ENCODE measurements at regions not wholly inside any gene's neighbourhood (a gene's known extent, or its start where the extent isn't known, plus 50 kb on each side); places are given as distances from the start of the nearest gene placed in this dataset.

GRCh38 chr2:176769021-176769420 lies 443.6 kb upstream of the HNRNPA3 start:
- Histone ChIP-seq H3K4me3 (ENCODE audit: low read depth in 1 of 3, low read length in 3 of 3) (no peak overlapping the region), H3K27ac (ENCODE audit: low read depth in 1 of 2, low read length in 2 of 2) (no peak overlapping the region), H3K9ac (ENCODE audit: low read depth in 1 of 2, low read length in 2 of 2) (no peak overlapping the region), H3K4me1 (ENCODE audit: control insufficient read depth in 4 of 4, insufficient read depth in 4 of 4, low read length in 3 of 4) (no peaks in the 10 kb centered on the region), H3K9me3 (ENCODE audit: control insufficient read depth in 4 of 4, low read length in 3 of 4) (peaks cover 0 to 3% (median 0%) of the 10 kb centered on the region in 4 donors), H3K36me3 (ENCODE audit: control insufficient read depth in 4 of 4, insufficient read depth in 3 of 4, low read depth in 1 of 4, low read length in 3 of 4) (no peaks in the 10 kb centered on the region), H3K27me3 (ENCODE audit: control insufficient read depth in 4 of 4, insufficient read depth in 4 of 4, low read length in 3 of 4) (peaks cover 0 to 6% (median under 1%) of the 10 kb centered on the region in 4 donors)
- no peak for TF ChIP-seq JUND (IDR thresholded peaks at IDR 0.05)
- TF ChIP-seq MAX (IDR thresholded peaks at IDR 0.05) = no peak
- no peak for TF ChIP-seq ATF3 (IDR thresholded peaks at IDR 0.05)
- TF ChIP-seq YY1 (IDR thresholded peaks at IDR 0.05) = no peak
- WGBS = 58% methylated on average over 3 of the region's 3 CpGs
- DNase-seq (ENCODE audit: low spot score) = no peak

GRCh38 chr2:176769499-176770370 lies 442.9 kb upstream of the HNRNPA3 start:
- Histone ChIP-seq H3K36me3 (ENCODE audit: control insufficient read depth in 4 of 4, insufficient read depth in 3 of 4, low read depth in 1 of 4, low read length in 3 of 4) (no peaks in the 10 kb centered on the region), H3K4me1 (ENCODE audit: control insufficient read depth in 4 of 4, insufficient read depth in 4 of 4, low read length in 3 of 4) (no peaks in the 10 kb centered on the region), H3K9me3 (ENCODE audit: control insufficient read depth in 4 of 4, low read length in 3 of 4) (peaks cover 0 to 5% (median 1%) of the 10 kb centered on the region in 4 donors), H3K27me3 (ENCODE audit: control insufficient read depth in 4 of 4, insufficient read depth in 4 of 4, low read length in 3 of 4) (peaks cover 0 to 5% (median 0%) of the 10 kb centered on the region in 4 donors), H3K4me3 (ENCODE audit: low read depth in 1 of 3, low read length in 3 of 3) (no peak overlapping the region), H3K27ac (ENCODE audit: low read depth in 1 of 2, low read length in 2 of 2) (no peak overlapping the region), H3K9ac (ENCODE audit: low read depth in 1 of 2, low read length in 2 of 2) (no peak overlapping the region)
- DNase-seq (ENCODE audit: low spot score) = no peak
- 65% methylated on average over 6 of the region's 6 CpGs for WGBS
- TF ChIP-seq EGR1 (IDR thresholded peaks at IDR 0.05; ENCODE audit: low read depth in 2 of 2) (no peak), MAX (IDR thresholded peaks at IDR 0.05) (no peak), CTCF (IDR thresholded peaks at IDR 0.05; ENCODE audit: low read depth, low read length, missing input control) (no peak), HNF4G (IDR thresholded peaks at IDR 0.05) (no peak), HNF4A (conservative IDR thresholded peaks at IDR 0.05) (no peak)

DNA sequence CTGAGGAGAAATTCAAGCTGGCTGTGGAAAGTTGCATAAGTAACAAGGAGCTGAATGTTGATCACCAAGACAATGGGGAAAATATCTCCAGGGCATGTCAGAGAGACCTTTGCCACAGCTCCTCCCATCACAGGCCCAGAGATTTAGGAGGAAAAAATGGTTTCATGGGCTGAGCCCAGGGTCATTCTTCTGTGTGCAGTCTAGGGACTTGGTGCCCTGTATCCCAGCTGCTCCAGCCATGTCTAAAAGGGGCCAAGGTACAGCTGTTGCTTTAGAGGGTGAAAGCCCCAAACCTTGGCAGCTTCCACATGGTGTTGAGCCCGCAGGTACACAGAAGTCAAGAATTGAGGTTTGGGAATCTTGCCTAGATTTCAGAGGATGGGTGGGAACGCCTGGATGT lies 439.8 kb upstream of the HNRNPA3 start:
- no peak for TF ChIP-seq HNF4A (conservative IDR thresholded peaks at IDR 0.05)
- TF ChIP-seq NR2F2 (IDR thresholded peaks at IDR 0.05) = no peak
- TF ChIP-seq FOXA2 (IDR thresholded peaks at IDR 0.05) = no peak
- TF ChIP-seq MAX (IDR thresholded peaks at IDR 0.05) = no peak
- no peak for TF ChIP-seq ATF3 (IDR thresholded peaks at IDR 0.05)
- no peak for TF ChIP-seq FOXA1 (IDR thresholded peaks at IDR 0.05)
- Histone ChIP-seq H3K9me3 (ENCODE audit: control insufficient read depth in 4 of 4, low read length in 3 of 4) (peaks cover 0 to 5% (median 1%) of the 10 kb centered on the region in 4 donors), H3K4me1 (ENCODE audit: control insufficient read depth in 4 of 4, insufficient read depth in 4 of 4, low read length in 3 of 4) (no peaks in the 10 kb centered on the region), H3K27ac (ENCODE audit: low read depth in 1 of 2, low read length in 2 of 2) (no peak overlapping the region), H3K4me3 (ENCODE audit: low read depth in 1 of 3, low read length in 3 of 3) (no peak overlapping the region), H3K9ac (ENCODE audit: low read depth in 1 of 2, low read length in 2 of 2) (no peak overlapping the region), H3K36me3 (ENCODE audit: control insufficient read depth in 4 of 4, insufficient read depth in 3 of 4, low read depth in 1 of 4, low read length in 3 of 4) (no peaks in the 10 kb centered on the region), H3K27me3 (ENCODE audit: control insufficient read depth in 4 of 4, insufficient read depth in 4 of 4, low read length in 3 of 4) (no peaks in the 10 kb centered on the region)
- DNase-seq (ENCODE audit: low spot score) = no peak
- 84% methylated on average over 2 of the region's 2 CpGs for WGBS
